Lower leg skin (tissue), 4 donors: ENCODE measurements at regions not wholly inside any gene's neighbourhood (a gene's known extent, or its start where the extent isn't known, plus 50 kb on each side); places are given as distances from the start of the nearest gene placed in this dataset.

Source experiments
- DNase-seq, 2 donors: peaks; one replicate each; pipeline ENCODE4 v3.0.0-alpha.2; 2019; ENCODE audit warnings: low spot score in 2 of 2
- H3K4me3 ChIP-seq: fragments of 200-600 bp; sonication (generic); 2 replicates; pipeline ENCODE4 v1.5.1; 2017; ENCODE audit warnings: mild to moderate bottlenecking, low read depth; ENCODE audit not compliant: poor library complexity, severe bottlenecking
- POLR2A ChIP-seq, 2 donors: fragments of 450-650 bp; IDR thresholded peaks; one replicate each; pipeline ENCODE4 v1.6.1; 2016 to 2017; ENCODE audit warnings: antibody characterized with exemption in 2 of 2, mild to moderate bottlenecking in 1 of 2, moderate library complexity in 1 of 2
- WGBS, 2 donors: methylation state at CpG; one replicate each; pipeline ENCODE4 v1.1.5; 2018; 5-methylcytosine and 5-hydroxymethylcytosine counted together
- intact Hi-C: fragments of 100-400 bp; cut with DNase I; formaldehyde crosslinking; loops from one replicate; pipeline ENCODE4 v1.15.0; 2023; ENCODE audit warnings: low total_unique reads
- TF ChIP-seq, protein P1 (sequence below), 3 donors: fragments of 450-650 bp; IDR thresholded peaks; one replicate each; pipeline ENCODE4 v1.5.1; 2016; ENCODE audit warnings: antibody characterized with exemption in 3 of 3, mild to moderate bottlenecking in 3 of 3, moderate library complexity in 2 of 3

DNA sequence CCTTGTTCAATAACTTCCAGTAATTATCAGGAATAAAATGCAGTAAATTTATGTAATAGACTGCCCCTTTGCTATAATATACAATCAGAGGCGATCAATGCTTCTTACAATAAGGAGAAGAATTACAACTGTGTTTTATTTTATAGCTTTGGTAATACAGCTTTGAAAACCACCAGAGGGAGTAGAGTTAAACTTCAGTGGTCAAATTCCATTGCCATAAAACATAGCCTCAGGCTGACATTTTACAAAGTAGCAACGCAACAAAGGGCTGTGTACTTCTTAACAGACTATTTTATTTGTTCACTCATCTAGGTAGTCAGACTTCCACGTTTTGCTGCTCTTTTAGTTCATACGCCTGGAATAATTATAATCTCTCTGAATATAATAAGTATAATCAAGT, 58.5 kb downstream of the TEX13C start:
- DNase-seq, result no peak
- no peak for TF ChIP-seq POLR2A (IDR thresholded peaks at IDR 0.05)
- TF ChIP-seq, protein P1, sequence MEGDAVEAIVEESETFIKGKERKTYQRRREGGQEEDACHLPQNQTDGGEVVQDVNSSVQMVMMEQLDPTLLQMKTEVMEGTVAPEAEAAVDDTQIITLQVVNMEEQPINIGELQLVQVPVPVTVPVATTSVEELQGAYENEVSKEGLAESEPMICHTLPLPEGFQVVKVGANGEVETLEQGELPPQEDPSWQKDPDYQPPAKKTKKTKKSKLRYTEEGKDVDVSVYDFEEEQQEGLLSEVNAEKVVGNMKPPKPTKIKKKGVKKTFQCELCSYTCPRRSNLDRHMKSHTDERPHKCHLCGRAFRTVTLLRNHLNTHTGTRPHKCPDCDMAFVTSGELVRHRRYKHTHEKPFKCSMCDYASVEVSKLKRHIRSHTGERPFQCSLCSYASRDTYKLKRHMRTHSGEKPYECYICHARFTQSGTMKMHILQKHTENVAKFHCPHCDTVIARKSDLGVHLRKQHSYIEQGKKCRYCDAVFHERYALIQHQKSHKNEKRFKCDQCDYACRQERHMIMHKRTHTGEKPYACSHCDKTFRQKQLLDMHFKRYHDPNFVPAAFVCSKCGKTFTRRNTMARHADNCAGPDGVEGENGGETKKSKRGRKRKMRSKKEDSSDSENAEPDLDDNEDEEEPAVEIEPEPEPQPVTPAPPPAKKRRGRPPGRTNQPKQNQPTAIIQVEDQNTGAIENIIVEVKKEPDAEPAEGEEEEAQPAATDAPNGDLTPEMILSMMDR (IDR thresholded peaks at IDR 0.05), result no peak

DNA sequence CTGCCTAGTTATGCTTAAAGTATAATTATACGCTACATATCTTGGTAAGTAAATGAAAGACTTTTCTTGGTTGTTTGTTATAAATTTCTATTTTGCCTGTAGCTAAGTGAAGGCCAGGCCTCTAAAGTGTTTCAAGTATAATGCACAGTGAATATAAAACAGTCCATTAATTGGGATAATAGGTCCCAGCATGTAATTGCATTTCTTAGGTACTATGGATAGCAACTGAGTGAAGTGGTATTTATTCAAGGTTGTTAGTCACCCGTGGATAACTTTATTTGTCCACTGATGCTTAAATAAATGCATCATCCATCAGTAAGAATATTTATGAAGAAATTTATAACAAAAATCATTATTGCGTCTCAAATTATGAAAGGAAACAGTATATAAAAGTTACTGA, 59.1 kb downstream of the TEX13C start:
- intact Hi-C loops, result no loop called here
- TF ChIP-seq POLR2A (IDR thresholded peaks at IDR 0.05), result no peak
- TF ChIP-seq, protein P1 (IDR thresholded peaks at IDR 0.05), result no peak
- DNase-seq, result no peak
- 66 to 72% methylated on average over 3 of the region's 3 CpGs for WGBS, 2 donors
- no peak overlapping the region for H3K4me3 ChIP-seq

More for the DNA sequence above, 58.5 kb downstream of the TEX13C start:
- intact Hi-C loops, result no loop called here
- WGBS, 2 donors, result 26 to 39% methylated on average over 4 of the region's 4 CpGs
- H3K4me3 ChIP-seq, result no peak overlapping the region

DNA sequence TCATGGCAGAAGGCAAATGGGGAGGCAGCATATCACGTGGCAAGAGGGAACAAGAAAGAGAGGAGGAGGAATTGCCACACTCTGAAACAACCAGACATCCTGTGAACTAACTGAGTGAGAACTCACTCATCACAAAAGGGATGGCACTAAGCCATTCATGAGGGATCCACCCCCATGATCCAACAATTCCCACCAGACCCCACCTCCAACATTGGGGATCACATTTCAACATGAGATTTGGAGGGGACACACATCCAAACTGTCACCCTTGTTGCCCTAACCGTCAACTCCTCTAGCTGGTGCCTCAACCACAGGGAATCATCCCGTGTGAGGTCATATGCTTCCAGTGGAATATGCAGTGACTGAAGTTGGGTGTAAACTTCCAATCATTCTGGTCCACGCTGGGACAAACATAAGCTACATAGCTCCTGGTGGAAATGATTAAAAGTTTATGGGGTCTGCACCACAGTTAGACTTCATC, 62.5 kb downstream of the TEX13C start:
- no peak for TF ChIP-seq POLR2A (IDR thresholded peaks at IDR 0.05)
- TF ChIP-seq, protein P1 (IDR thresholded peaks at IDR 0.05), result no peak
- H3K4me3 ChIP-seq, result no peak overlapping the region
- intact Hi-C loops, result no loop called here
- DNase-seq, result no peak
- 60 to 71% methylated on average over 4 of the region's 4 CpGs for WGBS, 2 donors

DNA sequence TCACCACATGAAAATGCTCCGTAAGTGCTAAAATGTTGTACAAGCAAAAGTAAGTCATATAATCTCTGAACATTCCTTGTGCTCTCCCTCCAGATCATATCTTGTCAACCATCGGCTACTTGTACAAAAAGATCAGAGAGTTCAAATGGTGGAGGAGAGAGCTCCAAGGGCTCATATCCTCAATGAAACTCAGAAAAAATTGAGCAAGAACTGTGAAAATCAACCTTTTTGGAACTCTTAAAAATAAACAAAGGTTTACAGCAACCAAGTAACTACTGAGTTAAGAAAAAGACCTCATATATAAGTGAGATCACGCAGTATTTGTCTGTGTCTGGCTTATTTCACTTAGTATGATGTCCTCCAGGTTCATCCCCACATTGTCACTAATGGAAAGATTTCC, 63.2 kb downstream of the TEX13C start:
- intact Hi-C loops, result no loop called here
- 81 to 88% methylated on average over 3 of the region's 3 CpGs for WGBS, 2 donors
- H3K4me3 ChIP-seq, result no peak overlapping the region
- no peak for TF ChIP-seq POLR2A (IDR thresholded peaks at IDR 0.05)
- TF ChIP-seq, protein P1 (IDR thresholded peaks at IDR 0.05), result no peak
- DNase-seq, result no peak

DNA sequence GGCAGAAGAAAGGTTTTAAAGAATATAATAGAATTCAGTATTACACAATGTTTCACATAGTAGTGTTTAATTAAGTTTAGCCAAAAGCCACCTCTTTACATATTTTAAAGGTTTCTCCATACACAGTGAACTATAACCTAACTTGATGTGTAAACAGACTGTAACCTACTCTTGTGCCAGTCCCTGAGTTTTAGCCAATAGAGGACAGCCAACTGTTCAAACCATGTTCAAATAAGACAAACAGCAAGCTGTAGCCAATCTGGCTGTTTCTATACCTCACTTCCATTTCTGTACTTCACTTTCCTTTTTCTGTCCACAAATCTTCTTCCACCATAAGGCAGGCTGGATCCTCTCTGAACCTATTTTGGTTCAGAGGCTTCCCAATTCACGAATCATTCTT, 65.2 kb downstream of the TEX13C start:
- H3K4me3 ChIP-seq, result no peak overlapping the region
- DNase-seq, result no peak
- TF ChIP-seq, protein P1 (IDR thresholded peaks at IDR 0.05), result no peak
- no peak for TF ChIP-seq POLR2A (IDR thresholded peaks at IDR 0.05)
- intact Hi-C loops, result no loop called here
- 58 to 68% methylated on average over 1 of the region's 1 CpG for WGBS, 2 donors

DNA sequence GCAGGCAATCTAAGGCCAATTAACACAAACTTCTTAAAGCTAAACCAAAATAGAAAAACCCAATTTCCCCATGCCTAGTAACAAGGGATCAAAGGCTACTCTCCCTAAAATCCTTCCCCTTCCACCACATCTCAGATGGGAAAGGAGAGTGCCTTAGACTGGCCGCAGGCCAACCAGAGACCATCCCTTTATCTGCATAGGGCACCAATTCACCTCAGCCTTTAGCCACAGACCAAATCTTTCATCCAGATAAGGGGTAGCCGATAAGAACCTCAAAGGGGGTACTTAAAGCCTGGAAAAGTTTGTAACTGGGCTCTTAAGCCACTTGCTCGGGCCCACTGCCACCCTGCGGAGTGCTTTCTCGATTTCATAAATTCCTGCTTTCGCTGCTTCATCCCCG, 68.3 kb downstream of the TEX13C start:
- WGBS, 2 donors, result 70 to 71% methylated on average over 7 of the region's 7 CpGs
- no peak for TF ChIP-seq POLR2A (IDR thresholded peaks at IDR 0.05)
- no peak for DNase-seq
- H3K4me3 ChIP-seq, result no peak overlapping the region
- intact Hi-C loops, result no loop called here
